SK-N-SH (cell line): ENCODE measurements at regions not wholly inside any gene's neighbourhood (a gene's known extent, or its start where the extent isn't known, plus 50 kb on each side); places are given as distances from the start of the nearest gene placed in this dataset.

Experiments
- CTCF ChIA-PET: fragments of 300-600, 350-600 bp; formaldehyde crosslinking; extraction: SDS; loops from one replicate; lab custom pipeline; 2021; lab: Yijun Ruan, JAX
- POLR2A ChIA-PET: fragments of 350-600 bp; sonication (Branson Sonifier 250); formaldehyde crosslinking; extraction: SDS; loops from one replicate; lab custom pipeline; 2020; ENCODE audit warnings: antibody characterized with exemption, inconsistent platforms; lab: Yijun Ruan, JAX
- DNase-seq: peaks from one replicate; pipeline ENCODE4 v3.0.0; 2012
- H2AFZ ChIP-seq: fragments of 200-600 bp; sonication (generic); 2 replicates; pipeline ENCODE4 v1.8.1; 2016; ENCODE audit warnings: antibody characterized with exemption, mild to moderate bottlenecking, low read depth
- H3F3A ChIP-seq: fragments of 200-600 bp; sonication (generic); replicated peaks from 2 replicates; pipeline ENCODE3; 2016; ENCODE audit warnings: antibody characterized with exemption, mild to moderate bottlenecking; ENCODE audit not compliant: insufficient read depth
- H3K27ac ChIP-seq, 2 experiments: fragments of 200-500 bp in 1 of 2; fragments of 200-600 bp in 1 of 2; sonication (Bioruptor generic) in 1 of 2; sonication (generic), shearing (Covaris generic) in 1 of 2; 2 replicates each; pipeline versions ENCODE4 v1.5.1 to v1.6.1; 2014 to 2016; ENCODE audit warnings: low read depth in 2 of 2, inconsistent platforms in 1 of 2, low read length in 1 of 2, mild to moderate bottlenecking in 1 of 2, mixed read lengths in 1 of 2
- H3K27me3 ChIP-seq: fragments of 200-600 bp; sonication (generic), shearing (Covaris generic); 2 replicates; pipeline ENCODE4 v1.6.1; 2016; ENCODE audit warnings: mixed run types; ENCODE audit not compliant: insufficient read depth
- H3K36me3 ChIP-seq, 2 experiments: fragments of 200-500 bp in 1 of 2; fragments of 200-600 bp in 1 of 2; sonication (Bioruptor generic) in 1 of 2; sonication (generic) in 1 of 2; replicated peaks in 1 of 2; 2 replicates each; pipeline versions ENCODE3 to v1.5.1; 2014 to 2016; ENCODE audit warnings: low read length in 1 of 2, mild to moderate bottlenecking in 1 of 2; ENCODE audit not compliant: insufficient read depth in 2 of 2, control insufficient read depth in 1 of 2
- H3K4me1 ChIP-seq, 2 experiments: fragments of 200-500 bp in 1 of 2; fragments of 200-600 bp in 1 of 2; sonication (Bioruptor generic) in 1 of 2; sonication (generic), shearing (Covaris generic) in 1 of 2; 2 replicates each; pipeline versions ENCODE4 v1.5.1 to v1.6.1; 2014 to 2016; ENCODE audit warnings: low read depth in 1 of 2, low read length in 1 of 2, mixed run types in 1 of 2; ENCODE audit not compliant: insufficient read depth in 2 of 2, control insufficient read depth in 1 of 2
- H3K4me2 ChIP-seq: fragments of 200-600 bp; sonication (generic), shearing (Covaris generic); 2 replicates; pipeline ENCODE4 v1.6.1; 2017; ENCODE audit warnings: mixed run types
- H3K4me3 ChIP-seq, 2 experiments: fragments of 200-500 bp in 1 of 2; fragments of 200-600 bp in 1 of 2; sonication (Bioruptor generic) in 1 of 2; sonication (generic), shearing (Covaris generic) in 1 of 2; 2 replicates each; pipeline versions ENCODE4 v1.5.1 to v1.8.1; 2014 to 2016; ENCODE audit warnings: low read depth in 2 of 2, inconsistent platforms in 1 of 2, low read length in 1 of 2, mild to moderate bottlenecking in 1 of 2, mixed read lengths in 1 of 2, moderate library complexity in 1 of 2
- H3K79me2 ChIP-seq: fragments of 200-600 bp; sonication (generic); 2 replicates; pipeline ENCODE4 v1.8.1; 2017; ENCODE audit warnings: mild to moderate bottlenecking; ENCODE audit not compliant: insufficient read depth
- H3K9ac ChIP-seq: fragments of 200-600 bp; sonication (generic); 2 replicates; pipeline ENCODE4 v1.6.1; 2017; ENCODE audit warnings: mixed run types
- H3K9me2 ChIP-seq: fragments of 200-600 bp; sonication (generic); 2 replicates; pipeline ENCODE4 v1.6.1; 2017; ENCODE audit warnings: mixed run types
- H3K9me3 ChIP-seq: fragments of 200-600 bp; sonication (generic); 2 replicates; pipeline ENCODE4 v1.6.1; 2017; ENCODE audit warnings: mixed run types, mild to moderate bottlenecking, moderate library complexity
- H4K20me1 ChIP-seq: fragments of 200-600 bp; sonication (generic); 2 replicates; pipeline ENCODE4 v1.6.1; 2017; ENCODE audit warnings: mild to moderate bottlenecking, mixed run types; ENCODE audit not compliant: insufficient read depth
- TF ChIP-seq, protein P1 (sequence below): fragments of 200-600 bp; sonication (generic); IDR thresholded peaks from 2 replicates; pipeline ENCODE4 v1.6.1; 2017; ENCODE audit warnings: antibody characterized with exemption, mild to moderate bottlenecking, moderate library complexity

GRCh38 chr21:29481641-29482040, 182.9 kb downstream of the BACH1 start (continued):
- TF ChIP-seq, protein P1, sequence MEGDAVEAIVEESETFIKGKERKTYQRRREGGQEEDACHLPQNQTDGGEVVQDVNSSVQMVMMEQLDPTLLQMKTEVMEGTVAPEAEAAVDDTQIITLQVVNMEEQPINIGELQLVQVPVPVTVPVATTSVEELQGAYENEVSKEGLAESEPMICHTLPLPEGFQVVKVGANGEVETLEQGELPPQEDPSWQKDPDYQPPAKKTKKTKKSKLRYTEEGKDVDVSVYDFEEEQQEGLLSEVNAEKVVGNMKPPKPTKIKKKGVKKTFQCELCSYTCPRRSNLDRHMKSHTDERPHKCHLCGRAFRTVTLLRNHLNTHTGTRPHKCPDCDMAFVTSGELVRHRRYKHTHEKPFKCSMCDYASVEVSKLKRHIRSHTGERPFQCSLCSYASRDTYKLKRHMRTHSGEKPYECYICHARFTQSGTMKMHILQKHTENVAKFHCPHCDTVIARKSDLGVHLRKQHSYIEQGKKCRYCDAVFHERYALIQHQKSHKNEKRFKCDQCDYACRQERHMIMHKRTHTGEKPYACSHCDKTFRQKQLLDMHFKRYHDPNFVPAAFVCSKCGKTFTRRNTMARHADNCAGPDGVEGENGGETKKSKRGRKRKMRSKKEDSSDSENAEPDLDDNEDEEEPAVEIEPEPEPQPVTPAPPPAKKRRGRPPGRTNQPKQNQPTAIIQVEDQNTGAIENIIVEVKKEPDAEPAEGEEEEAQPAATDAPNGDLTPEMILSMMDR: no peak
- TF ChIP-seq, all 33 proteins: peak for 0

- Histone ChIP-seq H3K4me1 (no peaks in the 10 kb centered on the region), H3K4me2 (no peak overlapping the region), H3K27ac (no peak overlapping the region), H3K9me2 (no peaks in the 10 kb centered on the region), H3K4me3 (no peak overlapping the region), H4K20me1 (no peaks in the 10 kb centered on the region), H2AFZ (no peak overlapping the region), H3F3A (no peaks in the 10 kb centered on the region), H3K9me3 (no peaks in the 10 kb centered on the region), H3K36me3 (no peaks in the 10 kb centered on the region), H3K9ac (no peak overlapping the region), H3K27me3 (no peaks in the 10 kb centered on the region), H3K79me2 (no peaks in the 10 kb centered on the region)
- ChIA-PET POLR2A (no interaction called here), CTCF (interaction anchor here (1.2 to 1.8 kb wide), 3 partner anchors 8 to 13 kb away, joined by 3 to 7 read pairs (median 6); no protein-coding TSS in a partner anchor)
- TF ChIP-seq, protein P1: no peak
- DNase-seq: no peak
Measured at GRCh38 chr21:29486306-29486807, 187.6 kb downstream of the BACH1 start.
